A673 (cell line): ENCODE measurements at regions not wholly inside any gene's neighbourhood (a gene's known extent, or its start where the extent isn't known, plus 50 kb on each side); places are given as distances from the start of the nearest gene placed in this dataset.
"Not testable (repeated sequence)": the region's sequence is repeated elsewhere in the genome, so short reads cannot be mapped to it uniquely, and the experiment has no call there.

ENCODE experiments used
- CTCF ChIP-seq: fragments of 300-800, 200-600 bp; sonication (generic); conservative IDR thresholded peaks from 2 replicates; pipeline ENCODE4 v1.5.1; 2017; ENCODE audit warnings: low read depth, mild to moderate bottlenecking, antibody characterized with exemption, low read length, moderate library complexity, mixed read lengths
- EZH2 ChIP-seq: fragments of 200-600 bp; sonication (generic); IDR thresholded peaks from 2 replicates; pipeline ENCODE4 v1.6.1; 2017; ENCODE audit warnings: borderline replicate concordance, low read depth, mild to moderate bottlenecking, mixed read lengths, antibody characterized with exemption, low read length; ENCODE audit not compliant: poor library complexity, severe bottlenecking

GRCh38 chr1:109853972-109854371 is 56.7 kb upstream of the CSF1 start:
- not testable (repeated sequence) for TF ChIP-seq CTCF, EZH2
